C4-2B (cell line): ENCODE measurements at regions not wholly inside any gene's neighbourhood (a gene's known extent, or its start where the extent isn't known, plus 50 kb on each side); places are given as distances from the start of the nearest gene placed in this dataset.
"Not testable (repeated sequence)": the region's sequence is repeated elsewhere in the genome, so short reads cannot be mapped to it uniquely, and the experiment has no call there.

Experiments
- H3K27ac ChIP-seq: fragments of 450-650 bp; 2 replicates; pipeline ENCODE4 v1.5.1; 2017
- CTCF ChIP-seq: fragments of 450-650 bp; conservative IDR thresholded peaks from 2 replicates; pipeline ENCODE4 v1.5.1; 2017; ENCODE audit warnings: mild to moderate bottlenecking
- ZFX ChIP-seq: fragments of 450-650 bp; IDR thresholded peaks from 2 replicates; pipeline ENCODE4 v1.6.1; 2017

GRCh38 chr2:7094231-7094741, 177.1 kb downstream of the RNF144A start:
- TF ChIP-seq CTCF: no peak
- no peak for TF ChIP-seq ZFX
- H3K27ac ChIP-seq: peak overlapping the region; percentile 52

GRCh38 chr2:7096726-7097352, 179.6 kb downstream of the RNF144A start:
- 0 out of 2 replicates have a peak, but pooled peaks have one; percentile 40 for TF ChIP-seq CTCF
- no peak for TF ChIP-seq ZFX
- H3K27ac ChIP-seq: no peak overlapping the region

DNA sequence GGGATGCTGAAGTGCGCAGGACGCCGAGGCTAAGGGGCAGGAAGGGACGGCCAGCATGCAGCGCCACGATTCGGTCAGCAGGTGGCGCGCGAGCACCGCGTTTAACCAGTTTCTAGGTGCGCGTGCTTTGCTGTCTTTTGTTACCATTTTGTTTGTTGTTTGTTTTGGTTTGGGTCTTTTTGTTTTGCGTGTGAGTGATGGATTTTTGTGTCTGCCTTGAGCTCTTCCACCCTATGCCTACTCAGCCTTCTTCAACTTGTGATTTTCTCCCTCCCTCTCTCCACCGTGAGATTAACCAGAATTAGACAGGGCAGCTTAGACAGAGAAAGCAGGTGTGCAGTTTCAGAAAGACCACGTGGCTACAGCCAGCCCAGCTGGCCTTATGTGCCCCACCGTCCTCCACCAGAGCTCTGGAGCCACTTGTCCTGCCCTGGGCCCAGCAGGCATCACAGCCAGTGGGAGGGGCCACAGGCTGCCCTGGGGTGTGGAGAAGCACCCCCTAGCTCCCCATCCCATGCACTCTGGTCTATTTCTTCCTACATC, 180.2 kb downstream of the RNF144A start:
- TF ChIP-seq CTCF (peak; percentile 93), ZFX (no peak)
- H3K27ac ChIP-seq: peak overlapping the region; percentile 9; the same call in 1 of the 2 replicates

GRCh38 chr2:7098816-7099215, 181.6 kb downstream of the RNF144A start:
- no peak for TF ChIP-seq CTCF
- TF ChIP-seq ZFX: no peak
- H3K27ac ChIP-seq: no peak overlapping the region

GRCh38 chr2:7099687-7100086, 182.5 kb downstream of the RNF144A start:
- H3K27ac ChIP-seq: not testable (repeated sequence)

GRCh38 chr2:7102826-7103225, 185.6 kb downstream of the RNF144A start:
- TF ChIP-seq CTCF: no peak
- no peak for TF ChIP-seq ZFX
- no peak overlapping the region for H3K27ac ChIP-seq

DNA sequence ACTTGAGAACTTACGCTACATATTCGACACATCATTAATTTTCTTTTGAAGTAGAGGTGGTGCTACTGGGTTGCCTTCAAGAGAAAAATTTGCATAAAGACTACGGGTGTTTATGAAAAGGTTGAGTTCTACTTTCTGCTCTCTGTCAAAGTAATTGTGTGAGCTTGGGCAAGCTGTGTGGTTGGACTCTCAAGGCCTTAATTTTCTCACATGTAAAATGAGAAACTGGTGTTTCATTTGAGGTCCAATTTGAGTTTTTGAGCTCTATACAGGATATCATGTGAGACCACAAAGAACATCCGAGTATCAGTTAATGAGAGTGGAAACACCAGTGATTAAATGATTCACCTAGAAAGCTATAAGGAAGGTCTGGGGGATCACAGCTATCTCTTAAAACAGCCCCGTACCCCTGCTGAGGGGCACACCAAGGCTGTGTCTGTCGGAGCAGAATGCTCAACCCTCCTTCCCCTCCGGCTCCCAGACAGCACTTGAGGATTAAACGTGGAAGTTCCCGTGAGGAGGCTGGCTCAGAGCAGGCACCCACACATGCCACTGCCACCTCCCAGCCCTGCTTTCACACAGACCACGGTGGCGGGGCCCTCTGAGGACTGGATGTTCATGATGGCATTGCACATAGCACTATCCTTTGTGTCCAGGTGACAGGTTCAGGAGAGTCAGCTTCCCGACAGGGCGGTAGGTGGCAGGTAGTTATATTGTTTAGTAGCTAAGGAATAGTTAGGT, 191.8 kb downstream of the RNF144A start:
- TF ChIP-seq CTCF: no peak
- TF ChIP-seq ZFX: no peak
- H3K27ac ChIP-seq: no peak overlapping the region
